GM21529 (cell line): ENCODE measurements at regions not wholly inside any gene's neighbourhood (a gene's known extent, or its start where the extent isn't known, plus 50 kb on each side); places are given as distances from the start of the nearest gene placed in this dataset.
"Not testable (repeated sequence)": the region's sequence is repeated elsewhere in the genome, so short reads cannot be mapped to it uniquely, and the experiment has no call there.

Experiments
- ATAC-seq: cut with Tn5 transposase; IDR thresholded peaks from one replicate; pipeline ENCODE4 v1.9.1; 2021; ENCODE audit not compliant: unreplicated experiment

GRCh38 chr5:118491351-118491750 is 497.0 kb downstream of the DTWD2 start:
- ATAC-seq, result no peak

- ATAC-seq, result no peak
Measured at GRCh38 chr5:118486647-118487225, 501.6 kb downstream of the DTWD2 start.

GRCh38 chr5:118479285-118479684 is 509.1 kb downstream of the DTWD2 start:
- ATAC-seq, result no peak

DNA sequence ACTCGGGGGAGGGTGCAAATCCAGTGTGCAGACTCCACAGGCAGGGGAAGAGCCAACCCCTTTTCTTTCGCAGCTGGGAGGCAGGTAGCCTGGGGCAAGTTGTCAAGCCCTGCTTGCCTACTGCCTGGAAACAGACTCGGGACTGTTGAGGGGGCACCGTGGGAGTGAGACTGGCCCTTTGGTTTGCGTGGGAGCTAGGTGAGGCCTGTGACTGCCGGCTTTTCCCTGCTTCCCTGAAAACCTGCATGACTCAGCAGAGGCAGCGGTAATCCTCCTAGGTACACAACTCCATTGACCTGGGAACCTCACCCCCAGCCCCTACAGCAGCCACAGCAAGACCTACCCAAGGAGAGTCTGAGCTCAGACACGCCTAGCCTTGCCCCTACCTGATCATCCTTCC is 509.5 kb downstream of the DTWD2 start:
- no peak for ATAC-seq

- ATAC-seq, result no peak
Measured at GRCh38 chr5:118468085-118468484, 520.3 kb downstream of the DTWD2 start.

GRCh38 chr5:118467103-118467502 is 521.2 kb downstream of the DTWD2 start:
- ATAC-seq, result no peak

GRCh38 chr5:118466418-118466817 is 521.9 kb downstream of the DTWD2 start:
- no peak for ATAC-seq

DNA sequence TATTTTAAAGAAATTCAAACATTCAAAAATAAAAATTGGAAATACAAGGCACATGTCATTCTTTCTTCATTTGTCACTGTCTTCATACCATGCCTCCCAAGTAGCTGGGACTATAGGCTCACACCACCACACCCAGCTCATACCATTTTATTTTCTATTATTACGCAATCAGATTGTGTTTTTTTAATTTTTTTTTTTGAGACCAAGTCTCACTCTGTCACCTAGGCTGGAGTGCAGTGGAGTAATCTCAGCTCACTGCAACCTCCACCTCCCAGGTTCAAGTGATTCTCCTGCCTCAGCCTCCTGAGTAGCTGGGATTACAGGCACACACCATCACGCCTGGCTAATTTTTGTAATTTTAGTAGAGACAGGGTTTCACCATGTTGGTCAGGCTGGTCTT is 526.1 kb downstream of the DTWD2 start:
- ATAC-seq, result not testable (repeated sequence)

- ATAC-seq, result no peak
Measured at GRCh38 chr5:118461436-118461835, 526.9 kb downstream of the DTWD2 start.

GRCh38 chr5:118459490-118459889 is 528.9 kb downstream of the DTWD2 start:
- no peak for ATAC-seq

DNA sequence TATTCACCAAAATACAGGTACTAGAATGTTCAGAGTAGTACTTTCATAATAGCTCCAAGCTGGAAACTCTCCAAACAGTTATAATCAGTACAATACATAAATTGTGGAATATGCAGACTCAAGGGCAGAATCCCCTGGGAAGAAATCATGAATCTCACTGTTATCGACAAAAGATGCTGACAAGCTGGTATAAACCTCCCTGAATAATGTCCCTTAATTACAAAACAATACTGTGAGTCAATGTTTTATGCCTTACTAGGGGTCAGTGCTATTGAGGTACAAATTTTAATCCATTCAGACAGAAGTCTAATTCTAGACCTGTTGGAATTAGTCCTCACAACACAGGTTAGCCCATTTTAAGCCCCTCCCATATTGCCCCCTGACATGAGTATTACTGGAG is 532.3 kb downstream of the DTWD2 start:
- ATAC-seq, result no peak

GRCh38 chr5:118451697-118452247 is 536.6 kb downstream of the DTWD2 start:
- ATAC-seq, result no peak

GRCh38 chr5:118450554-118451332 is 537.6 kb downstream of the DTWD2 start:
- ATAC-seq, result no peak

GRCh38 chr5:118447350-118447749 is 541.0 kb downstream of the DTWD2 start:
- ATAC-seq, result no peak

- ATAC-seq, result no peak
Measured at GRCh38 chr5:118441956-118442355, 546.4 kb downstream of the DTWD2 start.

- no peak for ATAC-seq
Measured at GRCh38 chr5:118441034-118441433, 547.3 kb downstream of the DTWD2 start.

- ATAC-seq, result no peak
Measured at GRCh38 chr5:118440496-118440895, 547.9 kb downstream of the DTWD2 start.

GRCh38 chr5:118439831-118440230 is 548.5 kb downstream of the DTWD2 start:
- no peak for ATAC-seq

DNA sequence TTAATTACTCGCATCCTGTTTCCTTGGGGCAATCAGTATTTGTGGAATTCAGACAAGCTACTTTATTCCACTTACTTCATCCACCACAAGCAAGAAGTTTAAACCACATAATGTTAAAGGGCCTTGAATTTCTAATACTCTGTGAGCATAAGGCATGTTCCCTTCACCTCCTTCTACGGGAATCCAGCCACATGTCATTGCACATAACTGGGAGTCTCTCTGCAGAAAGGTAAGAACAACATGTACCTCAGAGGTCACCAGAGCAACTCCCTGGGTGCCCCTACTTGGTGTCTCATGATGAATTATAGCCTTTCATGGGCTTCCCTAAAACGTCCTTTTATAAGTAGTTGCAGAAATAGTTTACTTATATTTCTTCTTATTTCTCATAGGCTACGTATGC is 553.2 kb downstream of the DTWD2 start:
- no peak for ATAC-seq

DNA sequence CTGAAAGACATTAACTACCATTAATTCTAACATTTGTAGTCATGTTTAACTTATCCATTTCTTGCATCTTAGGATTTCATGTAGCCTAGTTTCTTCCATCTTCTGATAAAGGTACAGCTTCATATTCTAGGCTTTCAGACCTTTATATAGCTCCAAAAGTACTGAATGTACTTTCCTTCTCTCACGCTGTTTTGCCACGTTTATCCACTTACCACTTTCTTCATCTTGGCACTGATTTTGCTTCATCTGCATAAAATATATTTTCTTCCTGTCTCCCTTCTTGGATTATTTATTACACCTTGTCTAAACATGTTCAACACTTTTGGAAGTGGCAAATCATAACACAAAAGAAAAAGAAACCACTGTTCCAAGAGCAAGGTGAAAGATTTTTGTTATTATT is 553.8 kb downstream of the DTWD2 start:
- ATAC-seq, result no peak

- ATAC-seq, result no peak
Measured at GRCh38 chr5:118430076-118430475, 558.3 kb downstream of the DTWD2 start.

DNA sequence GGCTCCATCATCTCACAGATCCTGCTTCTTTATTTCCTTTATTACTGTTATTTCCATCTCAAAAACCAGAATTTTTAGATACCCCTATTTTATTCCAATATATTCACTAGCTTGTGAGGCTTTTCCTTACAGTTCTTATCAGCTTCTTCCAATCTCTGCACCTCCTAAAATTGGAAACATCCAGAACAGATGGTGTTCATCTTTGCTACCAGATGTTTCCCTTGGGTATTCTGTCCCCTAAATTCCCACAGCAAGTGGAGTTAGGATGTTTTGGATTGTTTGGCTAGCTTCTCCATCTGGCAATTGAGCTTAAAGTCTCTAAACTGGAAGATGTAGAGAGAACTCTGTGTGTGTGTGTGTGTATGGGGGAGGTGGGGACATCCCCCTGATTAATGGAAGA is 580.4 kb downstream of the DTWD2 start:
- ATAC-seq, result no peak
